T47D (cell line): ENCODE measurements at regions not wholly inside any gene's neighbourhood (a gene's known extent, or its start where the extent isn't known, plus 50 kb on each side); places are given as distances from the start of the nearest gene placed in this dataset.
"Not testable (repeated sequence)": the region's sequence is repeated elsewhere in the genome, so short reads cannot be mapped to it uniquely, and the experiment has no call there.

ENCODE experiments used
- DNase-seq, 2 experiments: peaks; one replicate each; pipeline versions ENCODE4 v3.0.0 to v3.0.0-alpha.2; 2011 to 2012; ENCODE audit warnings: low read depth in 1 of 2, low spot score in 1 of 2
- JUND ChIP-seq: IDR thresholded peaks from 2 replicates; pipeline ENCODE4 v1.6.1; 2012; ENCODE audit warnings: low read depth
- in situ Hi-C: cut with HindIII; loops from 2 replicates; pipeline ENCODE4 v1.10.0; 2016; ENCODE audit warnings: low sequenced_read_pairs, low pct_unique_long_range_greater_than_20kb

- DNase-seq, result no peak
- TF ChIP-seq JUND, result no peak
- in situ Hi-C loops, result no loop called here
Observed at GRCh38 chr10:2885288-2886278, 181.8 kb upstream of the PFKP start.

DNA sequence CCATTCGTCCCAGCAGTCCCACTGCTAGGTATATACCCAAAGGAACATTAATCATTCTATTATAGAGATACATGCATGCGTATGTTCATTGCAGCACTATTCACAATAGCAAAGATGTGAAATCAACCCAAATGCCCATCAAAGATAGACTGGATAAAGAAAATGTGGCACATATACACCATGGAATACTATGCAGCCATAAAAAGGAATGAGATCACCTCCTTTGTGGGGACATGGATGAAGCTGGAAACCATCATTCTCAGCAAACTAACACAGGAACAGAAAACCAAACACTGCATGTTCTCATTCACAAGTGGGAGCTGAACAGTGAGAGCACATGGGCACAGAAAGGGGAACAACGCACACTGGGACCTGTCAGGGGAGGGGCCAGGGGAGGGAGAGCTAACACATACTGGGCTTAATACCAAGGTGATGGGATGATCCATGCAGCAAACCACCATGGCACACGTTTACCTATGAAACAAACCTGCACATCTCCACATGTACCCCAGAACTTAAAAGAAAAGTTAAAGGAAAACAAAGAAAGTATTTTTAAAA is 183.3 kb upstream of the PFKP start:
- in situ Hi-C loops, result not testable (repeated sequence)

DNA sequence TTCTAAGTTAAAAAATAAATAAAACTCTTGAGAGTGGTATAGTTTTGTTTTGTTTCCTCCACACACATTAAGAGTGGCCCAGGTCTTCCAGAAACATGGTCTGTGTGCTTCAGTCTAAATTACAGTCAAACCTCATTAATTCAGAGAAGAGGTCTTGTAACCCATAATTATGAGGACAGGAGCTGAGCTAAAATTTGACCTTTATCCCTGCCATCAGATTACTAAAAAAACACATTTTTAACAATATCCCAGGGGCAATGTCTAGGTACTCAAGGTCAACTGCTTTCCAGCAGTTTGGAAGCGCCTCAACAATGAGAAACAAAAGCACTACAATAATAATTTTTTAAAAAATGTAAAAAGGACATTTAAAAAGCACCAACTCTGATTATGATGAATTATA is 184.1 kb upstream of the PFKP start:
- no peak for DNase-seq
- TF ChIP-seq JUND, result no peak
- in situ Hi-C loops, result no loop called here

More for the DNA sequence above, 183.3 kb upstream of the PFKP start:
- not testable (repeated sequence) for DNase-seq

DNA sequence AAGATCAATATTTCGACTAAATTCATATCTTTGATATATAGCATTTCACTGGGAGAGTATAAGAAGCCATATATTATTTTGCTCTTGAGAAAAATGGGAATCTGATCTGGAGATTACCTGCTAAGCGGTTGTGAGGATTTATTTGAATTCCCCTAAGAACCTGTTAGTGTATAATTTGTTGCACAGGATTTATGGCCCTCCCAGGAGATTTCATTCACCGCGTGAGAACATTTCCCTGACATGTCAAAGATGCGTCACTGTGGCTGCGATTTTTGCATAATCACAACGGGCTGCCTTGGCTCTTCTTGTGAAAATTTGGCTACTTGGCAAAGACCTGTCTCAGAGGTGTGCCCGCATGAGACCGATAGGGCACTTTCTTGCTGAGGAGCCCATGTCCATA is 184.7 kb upstream of the PFKP start:
- no peak for TF ChIP-seq JUND
- no peak for DNase-seq
- in situ Hi-C loops, result no loop called here

DNA sequence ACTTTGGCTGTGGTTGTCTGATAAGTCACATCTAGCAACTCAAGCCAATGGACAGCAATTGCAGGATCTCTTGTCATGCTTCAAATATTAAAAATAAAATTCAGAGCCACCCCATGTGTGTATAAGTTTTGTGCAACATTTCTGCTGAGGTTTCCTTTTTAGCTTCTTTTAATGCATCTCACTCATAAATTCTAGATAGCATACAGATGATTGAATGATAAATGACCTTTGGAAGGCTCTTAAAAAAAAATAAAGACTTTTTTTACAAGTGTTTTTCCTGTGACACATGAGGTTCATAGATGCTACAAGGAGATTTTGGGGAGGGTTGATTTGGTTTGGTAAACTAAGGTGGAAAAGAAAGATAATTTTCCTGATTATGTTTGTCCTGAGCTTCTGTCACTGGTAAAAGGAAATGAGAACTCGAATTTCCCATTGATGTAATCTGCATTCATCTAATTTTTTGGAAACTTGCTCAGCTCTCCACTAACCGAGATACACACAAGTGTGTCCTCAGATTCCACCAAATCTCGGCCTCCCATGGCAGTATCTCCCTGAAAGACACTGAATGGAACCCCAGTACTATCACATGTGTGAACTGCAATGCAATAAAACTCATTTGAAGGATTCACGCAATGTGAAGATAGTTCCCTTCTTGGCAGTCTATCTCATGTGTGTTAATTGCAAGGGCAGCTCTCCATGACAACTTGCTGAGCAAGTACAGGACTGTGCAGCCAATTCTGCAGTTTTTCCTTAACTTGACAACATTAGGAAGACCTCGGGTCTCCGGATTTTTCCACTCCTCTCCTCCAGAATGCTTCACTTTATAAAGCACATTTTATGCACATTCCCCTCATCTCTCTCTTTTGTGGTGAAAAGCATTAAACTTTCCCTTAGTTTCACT is 185.4 kb upstream of the PFKP start:
- no peak for TF ChIP-seq JUND
- DNase-seq, result no peak
- in situ Hi-C loops, result no loop called here

- in situ Hi-C loops, DNase-seq: not testable (repeated sequence)
Observed at GRCh38 chr10:2880050-2880449, 187.3 kb upstream of the PFKP start.

DNA sequence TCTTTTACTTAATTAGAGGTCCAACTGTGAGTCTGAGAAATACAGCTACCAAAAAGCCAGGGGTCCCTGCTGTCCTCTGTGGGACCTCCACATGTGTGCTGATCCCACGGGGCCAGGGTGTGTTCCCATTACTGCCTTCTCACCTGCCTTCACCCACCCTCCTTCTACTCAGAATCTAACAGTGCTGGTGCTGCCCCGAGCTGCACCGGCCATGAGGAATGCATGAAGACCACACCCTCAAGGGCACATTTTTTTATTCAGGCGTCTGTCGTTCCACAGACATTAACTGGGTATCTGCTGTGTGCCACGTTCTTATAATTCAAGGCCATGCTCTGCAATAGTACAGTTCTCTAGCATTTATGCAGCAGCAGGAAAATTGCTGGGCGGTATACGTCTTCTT is 188.5 kb upstream of the PFKP start:
- in situ Hi-C loops, result no loop called here
- DNase-seq, result no peak
- no peak for TF ChIP-seq JUND

- DNase-seq, result no peak
- in situ Hi-C loops, result no loop called here
- TF ChIP-seq JUND, result no peak
Observed at GRCh38 chr10:2876032-2876431, 191.3 kb upstream of the PFKP start.

GRCh38 chr10:2874963-2875362 is 192.4 kb upstream of the PFKP start:
- in situ Hi-C loops, result no loop called here
- no peak for DNase-seq
- TF ChIP-seq JUND, result no peak

DNA sequence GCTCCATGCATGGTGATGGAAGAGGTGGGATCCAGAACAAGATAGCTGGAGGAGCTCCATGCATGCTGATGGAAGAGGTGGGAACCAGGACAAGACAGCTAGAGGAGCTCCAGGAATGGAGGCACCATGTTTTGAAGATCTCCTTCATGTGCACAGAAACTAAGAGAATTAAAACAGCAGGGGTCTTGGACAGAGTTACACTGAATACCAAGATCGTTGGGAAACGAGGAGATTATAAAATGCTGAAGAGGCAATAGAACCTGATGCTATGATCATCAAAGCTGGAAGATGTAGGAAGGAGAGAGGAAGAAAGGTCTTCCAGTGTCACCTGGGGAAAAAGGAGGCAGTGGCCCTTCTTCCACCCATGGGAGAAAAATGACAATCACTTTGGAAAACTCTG is 193.6 kb upstream of the PFKP start:
- DNase-seq, result no peak
- in situ Hi-C loops, result no loop called here
- TF ChIP-seq JUND, result no peak

- DNase-seq, result no peak
- in situ Hi-C loops, result no loop called here
- TF ChIP-seq JUND, result no peak
Observed at GRCh38 chr10:2871673-2872219, 195.6 kb upstream of the PFKP start.

DNA sequence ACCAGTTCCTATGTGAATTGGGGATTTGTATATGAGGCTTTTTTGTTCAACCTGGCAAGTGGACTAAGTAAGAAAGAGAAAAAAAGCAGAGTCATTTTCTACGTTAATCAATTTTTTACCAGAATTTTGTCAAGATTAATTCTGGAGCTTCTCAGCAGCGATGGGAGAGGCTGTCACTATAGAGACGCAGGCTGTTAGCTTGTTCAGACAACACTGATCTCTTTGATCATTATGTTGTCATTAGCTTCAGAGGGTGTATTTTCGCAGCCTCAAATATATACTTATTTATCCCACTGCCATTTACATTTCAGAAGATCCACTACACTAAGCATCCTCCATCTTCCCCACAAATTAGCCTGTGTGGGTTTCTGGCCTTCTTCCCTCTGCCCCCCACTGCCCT is 196.7 kb upstream of the PFKP start:
- no peak for TF ChIP-seq JUND
- DNase-seq, result no peak
- in situ Hi-C loops, result no loop called here
